NCI-H2196 (cell line): ENCODE measurements at regions not wholly inside any gene's neighbourhood (a gene's known extent, or its start where the extent isn't known, plus 50 kb on each side); places are given as distances from the start of the nearest gene placed in this dataset.

Experiments used
- DNase-seq: peaks from one replicate; lab custom pipeline; 2025; ENCODE audit not compliant: unreplicated experiment; lab: John Stamatoyannopoulos, UW

- no peak for DNase-seq
These were observed 103.8 kb upstream of the MED13L start for GRCh38 chr12:116381240-116381743.

- DNase-seq = no peak
These were observed 104.5 kb upstream of the MED13L start for GRCh38 chr12:116381744-116382685.

GRCh38 chr12:116382686-116383530, 105.4 kb upstream of the MED13L start:
- no peak for DNase-seq

GRCh38 chr12:116384175-116384574, 106.7 kb upstream of the MED13L start:
- no peak for DNase-seq

- peak; percentile 63 for DNase-seq
These were observed 107.4 kb upstream of the MED13L start for GRCh38 chr12:116384691-116385485.

- no peak for DNase-seq
These were observed 108.2 kb upstream of the MED13L start for GRCh38 chr12:116385486-116386217.

GRCh38 chr12:116389326-116389725, 111.8 kb upstream of the MED13L start:
- no peak for DNase-seq

GRCh38 chr12:116389990-116390389, 112.5 kb upstream of the MED13L start:
- DNase-seq = no peak

GRCh38 chr12:116390401-116391335, 113.2 kb upstream of the MED13L start:
- DNase-seq = no peak

- DNase-seq = no peak
These were observed 114.0 kb upstream of the MED13L start for GRCh38 chr12:116391501-116391900.

- DNase-seq = no peak
These were observed 114.6 kb upstream of the MED13L start for GRCh38 chr12:116392061-116392460.

GRCh38 chr12:116393255-116393654, 115.8 kb upstream of the MED13L start:
- no peak for DNase-seq

- DNase-seq = no peak
These were observed 116.6 kb upstream of the MED13L start for GRCh38 chr12:116393859-116394650.

GRCh38 chr12:116395396-116395795, 117.9 kb upstream of the MED13L start:
- DNase-seq = no peak

GRCh38 chr12:116397148-116397547, 119.7 kb upstream of the MED13L start:
- DNase-seq = no peak

- DNase-seq = no peak
These were observed 120.7 kb upstream of the MED13L start for GRCh38 chr12:116398193-116398592.

- DNase-seq = no peak
These were observed 121.6 kb upstream of the MED13L start for GRCh38 chr12:116399055-116399454.

- no peak for DNase-seq
These were observed 123.3 kb upstream of the MED13L start for GRCh38 chr12:116400636-116401372.
